ENCODE measurements at regions not wholly inside any gene's neighbourhood (a gene's known extent, or its start where the extent isn't known, plus 50 kb on each side); places are given as distances from the start of the nearest gene placed in this dataset.
A peak's percentile ranks its signal among the peaks of the same experiment; 100 is the strongest.

- no peak for DNase-seq
These were observed 730.0 kb upstream of the ADAMTS16 start for GRCh38 chr5:4410151-4410550.

DNA sequence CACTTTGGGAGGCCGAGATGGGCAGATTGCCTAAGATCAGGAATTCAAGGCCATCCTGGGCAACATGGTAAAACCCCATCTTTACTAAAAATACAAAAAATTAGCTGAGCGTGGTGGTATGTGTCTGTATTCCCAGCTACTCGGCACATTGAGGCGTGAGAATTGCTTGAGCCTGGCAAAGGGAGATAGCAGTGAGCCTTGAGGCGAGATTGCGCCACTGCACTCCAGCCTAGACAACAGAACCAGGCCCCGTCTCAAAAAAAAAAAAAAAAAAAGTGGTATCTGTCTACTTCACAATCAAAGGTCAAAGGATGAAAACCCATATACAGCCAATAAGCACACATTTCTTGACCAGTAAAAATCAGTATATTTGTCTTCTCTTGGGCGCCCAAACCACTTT, 728.5 kb upstream of the ADAMTS16 start:
- no peak for DNase-seq

GRCh38 chr5:4413996-4414395, 726.1 kb upstream of the ADAMTS16 start:
- no peak for DNase-seq

- DNase-seq = no peak
These were observed 722.0 kb upstream of the ADAMTS16 start for GRCh38 chr5:4418084-4418483.

DNA sequence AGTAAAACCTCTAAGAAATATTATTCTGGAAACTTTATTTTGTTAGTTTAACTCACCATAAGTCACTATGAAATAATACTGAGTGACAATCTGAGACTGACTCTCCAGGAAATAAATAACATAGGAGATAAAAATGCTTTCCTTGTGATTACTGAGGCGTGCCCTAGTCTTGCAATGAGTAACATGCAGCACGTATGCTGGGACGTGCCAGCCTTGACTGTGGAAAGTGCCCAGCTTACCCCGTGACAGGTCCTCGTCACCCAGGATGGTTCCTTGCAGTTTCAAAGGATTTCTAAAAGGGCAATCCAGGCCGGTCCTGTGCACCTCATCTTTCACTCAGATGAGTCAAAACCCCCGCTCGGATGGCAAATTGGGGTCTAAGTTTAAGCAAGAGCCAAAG, 720.8 kb upstream of the ADAMTS16 start:
- no peak for DNase-seq

- DNase-seq = no peak
These were observed 720.0 kb upstream of the ADAMTS16 start for GRCh38 chr5:4420177-4420576.

DNA sequence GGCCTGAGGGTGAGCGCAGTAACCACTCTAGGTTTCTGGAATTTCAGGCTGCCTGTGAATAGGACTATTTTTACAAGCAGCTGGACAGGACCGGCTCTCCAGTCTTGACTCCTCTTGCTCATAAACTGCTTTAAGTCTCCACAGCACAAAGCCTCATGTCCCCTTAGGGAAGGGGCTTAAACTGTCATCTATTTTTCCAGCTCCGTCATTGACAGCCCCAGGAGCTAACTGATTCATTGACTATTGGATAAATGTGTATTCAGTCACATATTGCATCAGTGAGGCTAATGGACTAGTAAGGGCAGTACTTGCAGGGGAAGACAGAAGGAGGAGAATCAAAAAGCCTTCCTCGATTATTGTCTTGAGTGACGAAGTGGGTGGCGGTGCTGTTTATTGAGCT, 719.4 kb upstream of the ADAMTS16 start:
- DNase-seq = no peak

- no peak for DNase-seq
These were observed 717.9 kb upstream of the ADAMTS16 start for GRCh38 chr5:4422247-4422646.

DNA sequence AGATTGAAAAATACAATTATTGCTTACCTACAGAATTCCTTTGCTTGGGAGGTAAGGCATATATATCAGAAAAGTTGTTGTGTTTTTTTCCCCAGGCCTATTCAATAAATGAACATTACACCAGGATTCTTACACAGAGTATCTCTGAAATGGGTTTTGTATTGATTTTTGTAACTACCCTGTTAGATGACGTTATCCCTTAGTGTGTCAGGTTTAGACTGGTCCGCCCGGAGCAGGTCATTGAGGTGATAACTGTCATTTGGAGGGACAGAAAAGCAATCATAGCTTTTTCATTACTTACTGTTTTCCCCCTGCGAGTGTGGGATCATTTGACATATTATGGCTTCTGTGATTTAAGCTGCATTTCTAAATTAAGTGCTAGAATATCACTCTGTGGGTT, 715.2 kb upstream of the ADAMTS16 start:
- no peak for DNase-seq

GRCh38 chr5:4440536-4440935, 699.6 kb upstream of the ADAMTS16 start:
- DNase-seq = no peak

DNA sequence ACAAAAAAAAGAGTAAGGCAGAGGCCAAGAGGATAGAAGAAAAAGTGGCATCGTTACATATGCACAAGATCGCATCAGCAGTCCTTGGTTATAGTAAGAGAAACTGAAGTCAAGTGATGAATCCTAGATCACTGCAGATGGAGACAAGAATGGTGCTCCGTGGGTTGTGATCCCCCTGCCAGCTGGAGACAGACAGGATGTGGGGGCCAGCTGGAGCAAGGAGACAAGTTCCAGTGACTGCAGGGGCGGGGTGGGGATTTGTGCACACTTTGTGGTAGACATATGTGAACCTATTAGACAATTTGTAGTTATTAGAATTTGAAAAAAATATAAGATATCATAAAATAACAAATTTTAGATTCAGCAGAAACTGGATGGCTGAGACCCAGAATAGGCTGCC, 697.9 kb upstream of the ADAMTS16 start:
- DNase-seq = no peak

GRCh38 chr5:4447657-4448056, 692.5 kb upstream of the ADAMTS16 start:
- no peak for DNase-seq

DNA sequence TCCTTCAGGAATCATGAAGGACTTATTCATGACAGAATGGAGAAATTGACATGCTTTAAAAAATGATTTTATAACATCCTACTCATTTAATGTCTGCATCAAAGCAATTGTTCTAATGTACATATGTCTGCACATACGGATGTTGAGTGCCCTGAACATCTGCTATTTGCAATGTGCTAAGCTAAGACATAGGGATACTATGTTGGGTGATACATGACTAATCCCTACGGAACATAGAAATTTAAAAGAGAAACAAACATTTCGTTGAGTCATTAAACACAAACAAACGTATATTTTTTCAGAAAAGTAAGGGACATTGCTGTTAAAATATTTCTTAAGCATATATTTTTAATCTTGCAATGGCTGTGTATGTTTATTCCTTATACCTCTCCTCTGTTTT, 686.5 kb upstream of the ADAMTS16 start:
- DNase-seq = no peak

DNA sequence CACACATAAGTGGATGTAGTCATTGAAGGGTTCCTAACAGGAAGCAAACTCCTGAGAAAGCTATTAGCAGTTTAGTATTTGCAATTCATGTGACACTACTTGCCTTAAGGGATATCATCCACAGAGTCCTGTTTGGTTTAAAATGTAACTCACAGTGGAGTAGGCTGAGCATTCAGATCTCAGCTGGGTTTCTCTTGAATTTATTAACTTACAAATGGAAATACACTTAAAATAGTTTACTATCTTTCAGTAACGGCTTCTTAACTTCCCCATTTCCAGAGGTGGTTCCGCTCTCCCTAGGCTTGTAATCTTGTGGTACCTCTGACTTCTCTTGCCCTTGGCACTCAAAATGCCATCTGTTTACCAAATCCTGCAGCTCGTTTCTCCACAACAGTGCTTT, 660.7 kb upstream of the ADAMTS16 start:
- no peak for DNase-seq

DNA sequence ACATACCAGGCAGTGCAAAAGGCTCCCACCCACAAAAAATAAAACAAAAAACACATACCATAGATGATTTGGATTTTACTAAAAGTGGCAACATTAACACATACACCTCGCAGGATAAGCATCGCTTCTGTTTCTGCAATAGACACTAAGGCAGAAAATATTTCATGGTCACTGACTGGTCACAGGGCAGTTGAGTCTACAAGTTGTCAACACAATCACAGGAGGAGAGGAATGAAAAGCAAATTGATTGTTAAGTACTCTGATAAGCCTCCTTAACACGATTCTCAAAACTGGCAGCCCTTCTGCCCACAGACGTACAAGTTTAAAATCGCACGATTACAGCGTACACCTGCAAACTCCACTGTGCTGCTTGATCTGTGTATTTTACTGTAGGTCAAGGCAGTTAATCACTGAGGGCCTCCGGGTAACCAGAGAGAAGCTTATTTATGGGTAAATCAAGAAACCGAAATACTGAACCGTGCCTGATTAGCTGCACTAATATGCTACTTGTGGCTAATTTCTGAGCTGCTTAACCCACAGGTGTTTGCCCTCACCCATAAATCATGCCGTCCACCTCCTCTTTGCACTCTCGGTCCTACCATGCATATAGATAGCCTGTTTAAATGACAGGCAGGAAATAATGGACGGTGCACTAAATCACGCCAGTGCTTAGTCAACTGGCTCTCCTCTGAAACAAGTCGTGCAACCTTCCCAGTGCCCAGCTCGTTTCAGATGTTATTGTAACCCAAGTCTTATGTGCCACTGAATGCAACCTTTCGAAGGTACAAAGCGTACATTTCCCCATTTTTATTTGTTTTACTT, 659.4 kb upstream of the ADAMTS16 start:
- no peak for DNase-seq

- no peak for DNase-seq
These were observed 652.5 kb upstream of the ADAMTS16 start for GRCh38 chr5:4487581-4487980.

DNA sequence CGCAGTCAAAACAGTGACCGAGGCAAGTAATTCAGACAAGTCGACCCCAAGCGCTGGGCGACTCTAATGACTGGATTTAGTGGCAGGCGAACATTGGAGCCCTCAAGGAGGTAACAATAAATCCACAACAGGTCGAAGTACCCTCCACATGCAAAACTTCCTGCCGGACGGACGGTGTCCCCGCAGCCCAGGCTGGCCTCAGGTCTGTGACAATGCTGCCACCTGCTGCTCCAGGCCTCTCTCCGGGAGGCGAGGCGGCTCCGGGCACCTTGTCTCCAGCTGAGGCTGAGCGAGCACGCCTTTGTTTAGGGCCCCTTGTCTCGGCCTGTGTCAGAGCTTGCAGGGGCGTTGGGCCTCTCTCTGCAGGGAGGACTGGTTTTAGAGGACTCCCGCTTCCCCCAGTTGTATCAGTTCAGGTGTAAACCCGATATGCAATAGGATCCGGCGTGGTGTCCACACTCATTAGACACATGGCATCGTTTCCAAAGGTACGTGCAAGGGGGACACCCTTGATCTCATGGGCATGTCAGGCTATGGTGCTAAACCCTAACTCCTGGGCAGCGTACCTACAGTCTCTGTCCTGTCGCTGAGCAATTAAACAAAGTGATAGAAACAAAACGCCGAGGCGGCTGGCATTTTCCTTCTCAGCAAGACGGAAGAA, 628.0 kb upstream of the ADAMTS16 start:
- peak in 3 of 14 donors; percentile 13 to 24 (median 19) for DNase-seq

DNA sequence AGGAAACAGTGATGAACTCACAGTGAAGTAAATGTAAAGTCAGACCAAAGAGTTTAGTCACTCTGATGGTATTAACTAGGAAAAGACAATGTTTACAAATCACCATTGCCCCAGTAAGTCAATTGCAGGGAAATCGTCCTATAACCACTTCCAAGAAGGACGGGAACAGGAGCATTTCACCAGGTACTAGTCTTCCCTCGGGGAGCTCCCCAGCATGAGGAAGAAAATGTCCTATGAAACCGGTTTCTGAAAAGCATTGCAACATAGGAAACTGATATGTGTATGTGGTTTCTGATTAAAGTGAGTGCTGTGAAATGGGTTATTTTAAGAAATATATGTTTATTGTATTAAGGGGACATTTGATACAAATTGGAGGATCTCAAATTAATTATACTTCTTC, 626.7 kb upstream of the ADAMTS16 start:
- DNase-seq = no peak

GRCh38 chr5:4514067-4514648, 626.0 kb upstream of the ADAMTS16 start:
- no peak for DNase-seq

GRCh38 chr5:4518903-4519672, 621.0 kb upstream of the ADAMTS16 start:
- no peak for DNase-seq

GRCh38 chr5:4520559-4520958, 619.6 kb upstream of the ADAMTS16 start:
- no peak for DNase-seq

- no peak for DNase-seq
These were observed 617.1 kb upstream of the ADAMTS16 start for GRCh38 chr5:4523038-4523437.
